ENCODE measurements at regions not wholly inside any gene's neighbourhood (a gene's known extent, or its start where the extent isn't known, plus 50 kb on each side); places are given as distances from the start of the nearest gene placed in this dataset.

DNA sequence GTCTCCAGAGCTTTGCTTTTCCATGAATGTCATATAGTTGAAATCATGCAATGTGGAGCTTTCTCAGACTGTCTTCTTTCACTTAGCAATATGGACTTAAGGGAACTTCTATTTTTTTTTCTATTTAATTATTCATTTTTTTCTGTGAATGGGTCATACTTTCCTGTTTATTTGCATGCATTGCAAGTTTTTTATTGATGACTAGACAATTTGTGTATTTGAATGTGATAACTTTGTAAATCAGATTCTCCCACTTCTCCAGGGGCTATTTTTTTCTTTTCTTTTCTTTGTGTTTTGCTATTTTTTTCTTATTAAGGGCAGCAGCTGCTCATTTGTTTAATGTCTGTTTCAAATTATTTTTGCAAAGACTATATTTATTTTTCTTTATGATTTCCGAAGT, 1019.8 kb upstream of the ATXN7L3B start:
- TF ChIP-seq POLR2A (IDR thresholded peaks at IDR 0.05), result no peak
- TF ChIP-seq EP300 (IDR thresholded peaks at IDR 0.05), result no peak
- TF ChIP-seq, protein P1, sequence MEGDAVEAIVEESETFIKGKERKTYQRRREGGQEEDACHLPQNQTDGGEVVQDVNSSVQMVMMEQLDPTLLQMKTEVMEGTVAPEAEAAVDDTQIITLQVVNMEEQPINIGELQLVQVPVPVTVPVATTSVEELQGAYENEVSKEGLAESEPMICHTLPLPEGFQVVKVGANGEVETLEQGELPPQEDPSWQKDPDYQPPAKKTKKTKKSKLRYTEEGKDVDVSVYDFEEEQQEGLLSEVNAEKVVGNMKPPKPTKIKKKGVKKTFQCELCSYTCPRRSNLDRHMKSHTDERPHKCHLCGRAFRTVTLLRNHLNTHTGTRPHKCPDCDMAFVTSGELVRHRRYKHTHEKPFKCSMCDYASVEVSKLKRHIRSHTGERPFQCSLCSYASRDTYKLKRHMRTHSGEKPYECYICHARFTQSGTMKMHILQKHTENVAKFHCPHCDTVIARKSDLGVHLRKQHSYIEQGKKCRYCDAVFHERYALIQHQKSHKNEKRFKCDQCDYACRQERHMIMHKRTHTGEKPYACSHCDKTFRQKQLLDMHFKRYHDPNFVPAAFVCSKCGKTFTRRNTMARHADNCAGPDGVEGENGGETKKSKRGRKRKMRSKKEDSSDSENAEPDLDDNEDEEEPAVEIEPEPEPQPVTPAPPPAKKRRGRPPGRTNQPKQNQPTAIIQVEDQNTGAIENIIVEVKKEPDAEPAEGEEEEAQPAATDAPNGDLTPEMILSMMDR (IDR thresholded peaks at IDR 0.05), result no peak

Measured in tibial nerve (tissue), 4 donors.